Osteoblast (primary cell): ENCODE measurements at regions not wholly inside any gene's neighbourhood (a gene's known extent, or its start where the extent isn't known, plus 50 kb on each side); places are given as distances from the start of the nearest gene placed in this dataset.

Source experiments
- DNase-seq: peaks from one replicate; pipeline ENCODE4 v3.0.0; 2011; ENCODE audit warnings: low spot score, mixed read lengths; ENCODE audit not compliant: insufficient read length; ENCODE audit errors: missing footprints
- H2AFZ ChIP-seq: 2 replicates; pipeline ENCODE4 v1.6.0; 2011; ENCODE audit warnings: mild to moderate bottlenecking, low read length
- H3K27ac ChIP-seq: 2 replicates; pipeline ENCODE4 v1.5.1; 2011; ENCODE audit warnings: mild to moderate bottlenecking, low read depth, low read length, moderate library complexity
- H3K27me3 ChIP-seq: 2 replicates; pipeline ENCODE4 v1.6.0; 2012; ENCODE audit warnings: mild to moderate bottlenecking, control low read depth, inconsistent platforms, low read length, moderate library complexity; ENCODE audit not compliant: insufficient read depth
- H3K36me3 ChIP-seq: 2 replicates; pipeline ENCODE4 v1.5.1; 2011; ENCODE audit warnings: mild to moderate bottlenecking, low read length, control low read depth, moderate library complexity; ENCODE audit not compliant: insufficient read depth
- H3K4me1 ChIP-seq: 2 replicates; pipeline ENCODE4 v1.5.1; 2011; ENCODE audit warnings: mild to moderate bottlenecking, low read length, control low read depth, moderate library complexity; ENCODE audit not compliant: insufficient read depth
- H3K4me2 ChIP-seq: 2 replicates; pipeline ENCODE4 v1.6.0; 2011; ENCODE audit warnings: mild to moderate bottlenecking, low read length; ENCODE audit not compliant: insufficient read depth
- H3K4me3 ChIP-seq: fragments of 200-600 bp; sonication (generic); 3 replicates; pipeline ENCODE4 v1.5.1; 2012; ENCODE audit warnings: mild to moderate bottlenecking, low read length, inconsistent platforms; ENCODE audit not compliant: insufficient read depth
- H3K79me2 ChIP-seq: 2 replicates; pipeline ENCODE4 v1.6.0; 2012; ENCODE audit warnings: mild to moderate bottlenecking, low read length, control low read depth, inconsistent platforms; ENCODE audit not compliant: insufficient read depth
- H3K9me3 ChIP-seq: 2 replicates; pipeline ENCODE4 v1.5.1; 2011; ENCODE audit warnings: low read depth, low read length, control low read depth
- H4K20me1 ChIP-seq: 2 replicates; pipeline ENCODE4 v1.6.0; 2012; ENCODE audit warnings: mild to moderate bottlenecking, low read length, control low read depth; ENCODE audit not compliant: insufficient read depth
- CTCF ChIP-seq: IDR thresholded peaks from 2 replicates; pipeline ENCODE4 v1.5.1; 2011; ENCODE audit warnings: mild to moderate bottlenecking, low read depth, low read length, moderate library complexity; ENCODE audit errors: extremely low read depth

DNA sequence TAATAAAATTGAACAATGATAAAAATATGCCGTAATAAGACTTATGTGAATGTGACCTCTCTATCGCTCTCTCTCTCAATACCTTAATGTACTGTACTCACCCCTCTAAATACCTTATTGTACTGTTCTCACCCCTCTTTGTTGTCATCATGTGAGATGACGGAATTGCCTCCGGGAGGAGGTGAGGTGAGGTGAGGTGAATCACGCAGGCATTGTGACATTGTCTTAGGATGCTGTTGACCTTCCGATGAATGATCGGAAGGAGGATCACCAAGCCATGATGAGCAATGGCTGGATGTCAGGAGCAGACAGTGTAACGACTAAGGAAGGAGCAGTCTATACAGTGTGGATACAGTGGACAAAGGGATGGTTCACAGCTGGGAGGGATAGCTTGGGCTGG, 87.4 kb upstream of the FAM20C start:
- Histone ChIP-seq H3K4me1 (peaks cover 19% of the 10 kb centered on the region), H3K9me3 (no peaks in the 10 kb centered on the region), H3K27me3 (peaks cover under 1% of the 10 kb centered on the region), H3K4me3 (no peak overlapping the region), H2AFZ (no peak overlapping the region), H3K79me2 (no peaks in the 10 kb centered on the region), H3K36me3 (no peaks in the 10 kb centered on the region), H3K4me2 (no peak overlapping the region), H3K27ac (no peak overlapping the region), H4K20me1 (no peaks in the 10 kb centered on the region)
- TF ChIP-seq CTCF = no peak
- DNase-seq = no peak

DNA sequence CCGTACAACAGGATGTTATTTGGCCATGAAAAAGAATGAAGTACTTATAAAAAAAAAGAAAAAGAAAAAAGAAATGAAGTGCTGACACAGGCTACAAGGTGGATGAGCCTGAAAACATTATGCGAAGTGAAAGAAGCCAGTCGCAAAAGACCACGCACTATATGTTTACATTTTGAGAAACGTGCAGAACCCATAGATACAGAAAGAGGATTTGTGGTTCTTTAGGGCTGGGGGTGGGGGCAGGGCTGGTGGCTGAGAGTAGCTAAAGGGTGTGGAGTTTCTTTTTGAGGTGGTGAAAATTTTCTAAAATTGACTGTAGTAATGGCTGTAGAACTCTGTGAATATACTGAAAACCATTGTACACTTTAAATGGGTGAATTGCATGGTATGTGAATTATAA, 86.0 kb upstream of the FAM20C start:
- peaks cover 8% of the 10 kb centered on the region for H3K4me1 ChIP-seq
- H3K79me2 ChIP-seq = no peaks in the 10 kb centered on the region
- no peak overlapping the region for H3K4me3 ChIP-seq
- no peak for DNase-seq
- H3K4me2 ChIP-seq = no peak overlapping the region
- H3K36me3 ChIP-seq = no peaks in the 10 kb centered on the region
- no peak for TF ChIP-seq CTCF
- no peaks in the 10 kb centered on the region for H3K9me3 ChIP-seq
- peaks cover 5% of the 10 kb centered on the region for H3K27me3 ChIP-seq
- no peaks in the 10 kb centered on the region for H4K20me1 ChIP-seq
- H3K27ac ChIP-seq = no peak overlapping the region
- H2AFZ ChIP-seq = no peak overlapping the region

GRCh38 chr7:107233-107632, 85.1 kb upstream of the FAM20C start:
- DNase-seq = no peak
- no peaks in the 10 kb centered on the region for H3K36me3 ChIP-seq
- TF ChIP-seq CTCF = no peak

DNA sequence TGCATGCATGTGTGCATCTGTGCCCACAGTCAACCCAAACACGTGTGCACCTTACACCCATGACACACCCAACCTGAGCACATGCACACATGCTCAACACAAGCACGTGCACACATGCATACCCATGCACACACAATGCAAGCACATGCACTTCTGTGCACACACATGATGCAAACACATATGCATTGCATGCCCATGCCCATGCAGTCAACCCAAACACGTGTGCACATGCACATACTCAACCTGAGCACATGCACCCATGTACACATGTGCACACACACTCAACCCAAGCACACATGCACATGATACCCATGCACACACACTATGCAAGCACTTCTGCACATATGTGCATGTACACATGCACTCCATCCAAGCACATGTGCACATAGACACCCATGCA, 84.5 kb upstream of the FAM20C start:
- Histone ChIP-seq H2AFZ (no peak overlapping the region), H3K4me3 (no peak overlapping the region), H3K27me3 (peaks cover 6% of the 10 kb centered on the region), H3K4me2 (no peak overlapping the region), H3K27ac (no peak overlapping the region), H3K4me1 (no peaks in the 10 kb centered on the region), H3K9me3 (no peaks in the 10 kb centered on the region), H3K79me2 (no peaks in the 10 kb centered on the region), H3K36me3 (no peaks in the 10 kb centered on the region), H4K20me1 (no peaks in the 10 kb centered on the region)
- DNase-seq = no peak
- no peak for TF ChIP-seq CTCF

More at GRCh38 chr7:107233-107632, 85.1 kb upstream of the FAM20C start:
- no peak overlapping the region for H3K4me3 ChIP-seq
- H2AFZ ChIP-seq = no peak overlapping the region
- no peak overlapping the region for H3K4me2 ChIP-seq
- no peak overlapping the region for H3K27ac ChIP-seq
- peaks cover 6% of the 10 kb centered on the region for H3K27me3 ChIP-seq
- H3K4me1 ChIP-seq = no peaks in the 10 kb centered on the region
- H3K79me2 ChIP-seq = no peaks in the 10 kb centered on the region
- no peaks in the 10 kb centered on the region for H3K9me3 ChIP-seq
- H4K20me1 ChIP-seq = no peaks in the 10 kb centered on the region
